Choroid plexus epithelial cell (primary cell): ENCODE measurements at regions not wholly inside any gene's neighbourhood (a gene's known extent, or its start where the extent isn't known, plus 50 kb on each side); places are given as distances from the start of the nearest gene placed in this dataset.

Experiments
- DNase-seq: peaks from one replicate; pipeline ENCODE4 v3.0.0-alpha.2; 2010; ENCODE audit warnings: low read depth
- H3K4me3 ChIP-seq: 2 replicates; pipeline ENCODE4 v1.5.1; 2011; ENCODE audit warnings: low read depth, mild to moderate bottlenecking, control low read depth, low read length, moderate library complexity
- CTCF ChIP-seq: conservative IDR thresholded peaks from 2 replicates; pipeline ENCODE4 v1.5.1; 2011; ENCODE audit warnings: low read depth, mild to moderate bottlenecking, control low read depth, inconsistent platforms, low read length, moderate library complexity

GRCh38 chr13:80844164-80844563 is 503.2 kb upstream of the SPRY2 start:
- DNase-seq, result no peak
- H3K4me3 ChIP-seq, result no peak overlapping the region
- no peak for TF ChIP-seq CTCF

- DNase-seq, result no peak
- TF ChIP-seq CTCF, result no peak
Measured at GRCh38 chr13:80841414-80841813, 500.5 kb upstream of the SPRY2 start.

GRCh38 chr13:80840316-80840976 is 499.5 kb upstream of the SPRY2 start:
- DNase-seq, result peak; percentile 86
- no peak for TF ChIP-seq CTCF

More at GRCh38 chr13:80841414-80841813, 500.5 kb upstream of the SPRY2 start:
- no peak overlapping the region for H3K4me3 ChIP-seq

GRCh38 chr13:80835902-80836301 is 495.0 kb upstream of the SPRY2 start:
- no peak overlapping the region for H3K4me3 ChIP-seq
- no peak for DNase-seq
- TF ChIP-seq CTCF, result no peak

More at GRCh38 chr13:80840316-80840976, 499.5 kb upstream of the SPRY2 start:
- peak overlapping the region; percentile 22 for H3K4me3 ChIP-seq

- DNase-seq, result no peak
Measured at GRCh38 chr13:80830431-80830830, 489.5 kb upstream of the SPRY2 start.

GRCh38 chr13:80828759-80829158 is 487.8 kb upstream of the SPRY2 start:
- no peak overlapping the region for H3K4me3 ChIP-seq
- no peak for DNase-seq
- TF ChIP-seq CTCF, result no peak

More at GRCh38 chr13:80830431-80830830, 489.5 kb upstream of the SPRY2 start:
- TF ChIP-seq CTCF, result no peak
- no peak overlapping the region for H3K4me3 ChIP-seq

GRCh38 chr13:80825276-80825675 is 484.4 kb upstream of the SPRY2 start:
- TF ChIP-seq CTCF, result no peak
- DNase-seq, result no peak
- no peak overlapping the region for H3K4me3 ChIP-seq
